SK-N-SH (cell line): ENCODE measurements at regions not wholly inside any gene's neighbourhood (a gene's known extent, or its start where the extent isn't known, plus 50 kb on each side); places are given as distances from the start of the nearest gene placed in this dataset.

Source experiments
- CTCF ChIA-PET: fragments of 300-600, 350-600 bp; formaldehyde crosslinking; extraction: SDS; loops from one replicate; lab custom pipeline; 2021; lab: Yijun Ruan, JAX
- POLR2A ChIA-PET: fragments of 350-600 bp; sonication (Branson Sonifier 250); formaldehyde crosslinking; extraction: SDS; loops from one replicate; lab custom pipeline; 2020; ENCODE audit warnings: antibody characterized with exemption, inconsistent platforms; lab: Yijun Ruan, JAX
- DNase-seq: peaks from one replicate; pipeline ENCODE4 v3.0.0; 2012
- H2AFZ ChIP-seq: fragments of 200-600 bp; sonication (generic); 2 replicates; pipeline ENCODE4 v1.8.1; 2016; ENCODE audit warnings: antibody characterized with exemption, mild to moderate bottlenecking, low read depth
- H3F3A ChIP-seq: fragments of 200-600 bp; sonication (generic); replicated peaks from 2 replicates; pipeline ENCODE3; 2016; ENCODE audit warnings: antibody characterized with exemption, mild to moderate bottlenecking; ENCODE audit not compliant: insufficient read depth
- H3K27ac ChIP-seq, 2 experiments: fragments of 200-500 bp in 1 of 2; fragments of 200-600 bp in 1 of 2; sonication (Bioruptor generic) in 1 of 2; sonication (generic), shearing (Covaris generic) in 1 of 2; 2 replicates each; pipeline versions ENCODE4 v1.5.1 to v1.6.1; 2014 to 2016; ENCODE audit warnings: low read depth in 2 of 2, inconsistent platforms in 1 of 2, low read length in 1 of 2, mild to moderate bottlenecking in 1 of 2, mixed read lengths in 1 of 2
- H3K27me3 ChIP-seq: fragments of 200-600 bp; sonication (generic), shearing (Covaris generic); 2 replicates; pipeline ENCODE4 v1.6.1; 2016; ENCODE audit warnings: mixed run types; ENCODE audit not compliant: insufficient read depth
- H3K36me3 ChIP-seq, 2 experiments: fragments of 200-500 bp in 1 of 2; fragments of 200-600 bp in 1 of 2; sonication (Bioruptor generic) in 1 of 2; sonication (generic) in 1 of 2; replicated peaks in 1 of 2; 2 replicates each; pipeline versions ENCODE3 to v1.5.1; 2014 to 2016; ENCODE audit warnings: low read length in 1 of 2, mild to moderate bottlenecking in 1 of 2; ENCODE audit not compliant: insufficient read depth in 2 of 2, control insufficient read depth in 1 of 2
- H3K4me1 ChIP-seq, 2 experiments: fragments of 200-500 bp in 1 of 2; fragments of 200-600 bp in 1 of 2; sonication (Bioruptor generic) in 1 of 2; sonication (generic), shearing (Covaris generic) in 1 of 2; 2 replicates each; pipeline versions ENCODE4 v1.5.1 to v1.6.1; 2014 to 2016; ENCODE audit warnings: low read depth in 1 of 2, low read length in 1 of 2, mixed run types in 1 of 2; ENCODE audit not compliant: insufficient read depth in 2 of 2, control insufficient read depth in 1 of 2
- H3K4me2 ChIP-seq: fragments of 200-600 bp; sonication (generic), shearing (Covaris generic); 2 replicates; pipeline ENCODE4 v1.6.1; 2017; ENCODE audit warnings: mixed run types
- H3K4me3 ChIP-seq, 2 experiments: fragments of 200-500 bp in 1 of 2; fragments of 200-600 bp in 1 of 2; sonication (Bioruptor generic) in 1 of 2; sonication (generic), shearing (Covaris generic) in 1 of 2; 2 replicates each; pipeline versions ENCODE4 v1.5.1 to v1.8.1; 2014 to 2016; ENCODE audit warnings: low read depth in 2 of 2, inconsistent platforms in 1 of 2, low read length in 1 of 2, mild to moderate bottlenecking in 1 of 2, mixed read lengths in 1 of 2, moderate library complexity in 1 of 2
- H3K79me2 ChIP-seq: fragments of 200-600 bp; sonication (generic); 2 replicates; pipeline ENCODE4 v1.8.1; 2017; ENCODE audit warnings: mild to moderate bottlenecking; ENCODE audit not compliant: insufficient read depth
- H3K9ac ChIP-seq: fragments of 200-600 bp; sonication (generic); 2 replicates; pipeline ENCODE4 v1.6.1; 2017; ENCODE audit warnings: mixed run types
- H3K9me2 ChIP-seq: fragments of 200-600 bp; sonication (generic); 2 replicates; pipeline ENCODE4 v1.6.1; 2017; ENCODE audit warnings: mixed run types
- H3K9me3 ChIP-seq: fragments of 200-600 bp; sonication (generic); 2 replicates; pipeline ENCODE4 v1.6.1; 2017; ENCODE audit warnings: mixed run types, mild to moderate bottlenecking, moderate library complexity
- H4K20me1 ChIP-seq: fragments of 200-600 bp; sonication (generic); 2 replicates; pipeline ENCODE4 v1.6.1; 2017; ENCODE audit warnings: mild to moderate bottlenecking, mixed run types; ENCODE audit not compliant: insufficient read depth
- CHD2 ChIP-seq: fragments of 150-350 bp; IDR thresholded peaks from 2 replicates; pipeline ENCODE4 v1.6.1; 2018; ENCODE audit warnings: low read length; ENCODE audit not compliant: partially characterized antibody
- CTCF ChIP-seq: fragments of 200-600 bp; sonication (generic); IDR thresholded peaks from 2 replicates; pipeline ENCODE4 v1.6.1; 2017; ENCODE audit warnings: antibody characterized with exemption, mild to moderate bottlenecking, moderate library complexity
- ELF1 ChIP-seq: IDR thresholded peaks from 2 replicates; pipeline ENCODE4 v1.4.0; 2012
- EP300 ChIP-seq, 2 experiments: IDR thresholded peaks; 2 replicates each; pipeline versions ENCODE4 v1.4.0 to v1.6.1; 2012; ENCODE audit warnings: borderline replicate concordance in 1 of 2, low read depth in 1 of 2, low read length in 1 of 2
- FOXJ3 ChIP-seq: sonication (generic); formaldehyde crosslinking; IDR thresholded peaks from 2 replicates; pipeline ENCODE4 v1.5.1; 2020; ENCODE audit warnings: mild to moderate bottlenecking, missing genetic modification reagents
- FOXM1 ChIP-seq: IDR thresholded peaks from 2 replicates; pipeline ENCODE4 v1.4.0; 2012; ENCODE audit warnings: low read depth, mild to moderate bottlenecking
- GABPA ChIP-seq: IDR thresholded peaks from 2 replicates; pipeline ENCODE4 v1.4.0; 2012; ENCODE audit warnings: low read depth, mild to moderate bottlenecking
- JUND ChIP-seq: IDR thresholded peaks from 2 replicates; pipeline ENCODE4 v1.4.0; 2012
- MXI1 ChIP-seq: IDR thresholded peaks from 2 replicates; pipeline ENCODE4 v1.6.1; 2012; ENCODE audit warnings: mild to moderate bottlenecking, low read depth, low read length, improper control_type of control experiment
- NFIC ChIP-seq: IDR thresholded peaks from 2 replicates; pipeline ENCODE4 v1.4.0; 2012; ENCODE audit warnings: borderline replicate concordance
- NRF1 ChIP-seq: IDR thresholded peaks from 2 replicates; pipeline ENCODE4 v1.6.1; 2012; ENCODE audit warnings: low read depth, mild to moderate bottlenecking, low read length
- RXRA ChIP-seq: IDR thresholded peaks from 2 replicates; pipeline ENCODE4 v1.4.0; 2012; ENCODE audit warnings: low read depth, mild to moderate bottlenecking, borderline replicate concordance
- SIN3A ChIP-seq: IDR thresholded peaks from 2 replicates; pipeline ENCODE4 v1.6.1; 2012; ENCODE audit warnings: low read depth, mild to moderate bottlenecking, low read length, moderate library complexity, borderline replicate concordance
- TAF1 ChIP-seq: IDR thresholded peaks from 2 replicates; pipeline ENCODE4 v1.6.1; 2012; ENCODE audit warnings: low read depth, mild to moderate bottlenecking, low read length, moderate library complexity, borderline replicate concordance
- TCF12 ChIP-seq: IDR thresholded peaks from 2 replicates; pipeline ENCODE4 v1.4.0; 2012
- TEAD4 ChIP-seq: IDR thresholded peaks from 2 replicates; pipeline ENCODE4 v1.4.0; 2012; ENCODE audit warnings: mild to moderate bottlenecking, borderline replicate concordance; ENCODE audit not compliant: insufficient read depth
- ZBTB33 ChIP-seq: IDR thresholded peaks from 2 replicates; pipeline ENCODE4 v1.4.0; 2012; ENCODE audit warnings: low read depth, borderline replicate concordance
- WGBS: methylation state at CpG from one replicate; pipeline ENCODE4 v1.1.6; 2017; ENCODE audit warnings: low lambda C conversion rate; 5-methylcytosine and 5-hydroxymethylcytosine counted together

GRCh38 chr10:20381761-20382160 lies 515.4 kb downstream of the NEBL start:
- ChIA-PET POLR2A (no interaction called here), CTCF (interaction anchor here (0.6 to 0.7 kb wide), 2 partner anchors 129 to 343 kb away, joined by 3 read pairs; no protein-coding TSS in a partner anchor)
- Histone ChIP-seq H3K4me3 (no peak overlapping the region), H3K4me1 (no peaks in the 10 kb centered on the region), H3K36me3 (no peaks in the 10 kb centered on the region), H3K27ac (no peak overlapping the region), H3K27me3 (no peaks in the 10 kb centered on the region), H3K9me2 (no peaks in the 10 kb centered on the region), H3F3A (no peaks in the 10 kb centered on the region), H3K9ac (no peak overlapping the region), H3K4me2 (no peak overlapping the region), H3K9me3 (0 out of 2 replicates have a peak, but pooled peaks cover 2% of the 10 kb centered on the region), H3K79me2 (no peaks in the 10 kb centered on the region), H2AFZ (no peak overlapping the region), H4K20me1 (no peaks in the 10 kb centered on the region)
- no peak for DNase-seq
- 38% methylated on average over 3 of the region's 3 CpGs for WGBS
- TF ChIP-seq FOXM1, result no peak
- no peak for TF ChIP-seq GABPA
- no peak for TF ChIP-seq JUND
- no peak for TF ChIP-seq MXI1
- no peak for TF ChIP-seq SIN3A
- no peak for TF ChIP-seq TAF1

- no peaks in the 10 kb centered on the region for H3K9me2 ChIP-seq
- no peaks in the 10 kb centered on the region for H3K79me2 ChIP-seq
- H3K4me2 ChIP-seq, result no peak overlapping the region
- H3K9ac ChIP-seq, result no peak overlapping the region
- ChIA-PET POLR2A (no interaction called here), CTCF (no interaction called here)
- no peaks in the 10 kb centered on the region for H3K27me3 ChIP-seq
- no peaks in the 10 kb centered on the region for H3K36me3 ChIP-seq
- TF ChIP-seq EP300 (IDR thresholded peaks at IDR 0.05; ENCODE audit: borderline replicate concordance in 1 of 2, low read depth in 1 of 2, low read length in 1 of 2), result no peak
- TF ChIP-seq TCF12, result no peak
- TF ChIP-seq ELF1, result no peak
- no peak for TF ChIP-seq NFIC
- TF ChIP-seq SIN3A, result no peak
- no peak for TF ChIP-seq CHD2
- TF ChIP-seq FOXM1, result no peak
- no peak for TF ChIP-seq RXRA
- no peak for TF ChIP-seq NRF1
- TF ChIP-seq JUND, result no peak
- TF ChIP-seq ZBTB33, result no peak
- TF ChIP-seq CTCF, result no peak
- TF ChIP-seq FOXJ3 (CRISPR knock-in tag), result no peak
- no peak for TF ChIP-seq TEAD4
- DNase-seq, result no peak
- H3F3A ChIP-seq, result no peaks in the 10 kb centered on the region
- H2AFZ ChIP-seq, result no peak overlapping the region
- no peaks in the 10 kb centered on the region for H4K20me1 ChIP-seq
- no peak overlapping the region for H3K27ac ChIP-seq
- H3K4me3 ChIP-seq, result no peak overlapping the region
- no peaks in the 10 kb centered on the region for H3K4me1 ChIP-seq
- 0 out of 2 replicates have a peak, but pooled peaks cover 4% of the 10 kb centered on the region for H3K9me3 ChIP-seq
Measured at GRCh38 chr10:20380401-20380800, 516.7 kb downstream of the NEBL start.
